ENCODE measurements at regions not wholly inside any gene's neighbourhood (a gene's known extent, or its start where the extent isn't known, plus 50 kb on each side); places are given as distances from the start of the nearest gene placed in this dataset.
"Not testable (repeated sequence)": the region's sequence is repeated elsewhere in the genome, so short reads cannot be mapped to it uniquely, and the experiment has no call there.

DNA sequence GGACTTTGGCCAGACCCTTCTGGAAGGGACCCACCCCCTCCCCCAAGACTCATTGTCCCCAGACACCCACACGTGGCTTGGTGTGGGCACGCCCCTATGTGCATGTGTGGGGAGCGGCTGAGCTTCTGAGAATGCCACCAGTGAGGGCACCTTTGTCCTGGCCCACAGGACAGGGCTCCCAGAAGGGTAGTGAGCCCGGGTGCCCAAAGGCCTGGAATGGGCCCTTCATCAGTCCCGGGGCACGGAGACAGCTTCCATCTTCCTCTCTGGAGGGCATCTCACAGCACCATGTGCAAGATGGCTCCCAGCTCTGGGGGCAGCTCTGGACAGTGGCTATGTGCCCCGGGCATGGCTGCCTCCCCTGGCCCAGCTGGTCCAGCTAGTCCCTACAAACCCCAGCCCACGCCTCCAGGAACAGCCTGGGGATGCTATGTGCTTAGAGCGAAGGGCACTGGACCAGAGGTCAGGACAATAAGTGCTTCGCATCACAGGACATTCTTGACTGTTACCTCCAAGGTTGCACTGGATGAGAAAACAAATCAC, 70.1 kb upstream of the PTPN20 start:
- not testable (repeated sequence) for H3K4me1 Mint-ChIP-seq (ENCODE audit: low read depth, unreplicated experiment); H4K20me1 ChIP-seq (ENCODE audit: insufficient read depth, low read length); H3K4me2 ChIP-seq (ENCODE audit: low read length); H3K27ac ChIP-seq (ENCODE audit: low read depth, low read length); H3K36me3 ChIP-seq (ENCODE audit: insufficient read depth, low read length); H3K9ac ChIP-seq (ENCODE audit: low read length); H3K4me3 ChIP-seq (ENCODE audit: insufficient read depth, low read depth, low read length); H3K9me3 ChIP-seq (ENCODE audit: insufficient read depth, low read depth, low read length); H3K79me2 ChIP-seq (ENCODE audit: insufficient read depth, low read length); H3K27me3 Mint-ChIP-seq (ENCODE audit: low read depth, unreplicated experiment); H3K27me3 ChIP-seq (ENCODE audit: insufficient read depth, low read length); H3K9me3 Mint-ChIP-seq (ENCODE audit: unreplicated experiment); FAIRE-seq; H3K4me3 Mint-ChIP-seq (ENCODE audit: unreplicated experiment); H3K4me1 ChIP-seq (ENCODE audit: insufficient read depth, low read length); H3K27ac Mint-ChIP-seq (ENCODE audit: unreplicated experiment); DNase-seq (ENCODE audit: low read depth); H2AFZ ChIP-seq (ENCODE audit: low read depth, low read length); H3K36me3 Mint-ChIP-seq (ENCODE audit: low read depth, unreplicated experiment)

GRCh38 chr10:46845194-46845593, 66.0 kb upstream of the PTPN20 start:
- not testable (repeated sequence) for H3K4me2 ChIP-seq (ENCODE audit: low read length); H2AFZ ChIP-seq (ENCODE audit: low read depth, low read length); DNase-seq (ENCODE audit: low read depth); H3K4me3 ChIP-seq (ENCODE audit: insufficient read depth, low read depth, low read length); H3K36me3 ChIP-seq (ENCODE audit: insufficient read depth, low read length); H3K27me3 Mint-ChIP-seq (ENCODE audit: low read depth, unreplicated experiment); H3K27me3 ChIP-seq (ENCODE audit: insufficient read depth, low read length); H3K79me2 ChIP-seq (ENCODE audit: insufficient read depth, low read length); H3K27ac ChIP-seq (ENCODE audit: low read depth, low read length); FAIRE-seq; H3K4me1 Mint-ChIP-seq (ENCODE audit: low read depth, unreplicated experiment); H3K27ac Mint-ChIP-seq (ENCODE audit: unreplicated experiment); H3K9ac ChIP-seq (ENCODE audit: low read length); H3K4me3 Mint-ChIP-seq (ENCODE audit: unreplicated experiment); H3K4me1 ChIP-seq (ENCODE audit: insufficient read depth, low read length); H4K20me1 ChIP-seq (ENCODE audit: insufficient read depth, low read length); H3K9me3 ChIP-seq (ENCODE audit: insufficient read depth, low read depth, low read length); H3K9me3 Mint-ChIP-seq (ENCODE audit: unreplicated experiment); H3K36me3 Mint-ChIP-seq (ENCODE audit: low read depth, unreplicated experiment)

DNA sequence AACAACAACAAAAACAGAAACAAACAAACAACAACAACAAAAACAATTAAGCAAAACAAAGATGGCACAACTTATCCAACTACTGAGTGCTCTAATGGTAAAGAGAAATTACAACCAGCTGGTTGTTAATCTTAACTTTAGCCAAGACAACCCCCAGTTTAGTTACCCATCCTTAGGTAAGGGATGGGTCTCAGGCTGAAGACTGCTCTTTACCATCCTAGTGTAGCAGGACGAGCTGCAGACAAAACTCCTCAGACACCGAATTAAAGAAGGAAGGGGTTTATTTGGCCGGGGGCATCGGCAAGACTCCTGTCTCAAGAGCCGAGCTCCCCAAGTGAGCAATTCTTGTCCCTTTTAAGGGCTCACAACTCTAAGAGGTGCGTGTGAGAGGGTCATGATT, 65.6 kb upstream of the PTPN20 start:
- H4K20me1 ChIP-seq (ENCODE audit: insufficient read depth, low read length); H3K9me3 ChIP-seq (ENCODE audit: insufficient read depth, low read depth, low read length); H3K27ac Mint-ChIP-seq (ENCODE audit: unreplicated experiment); H3K36me3 Mint-ChIP-seq (ENCODE audit: low read depth, unreplicated experiment); H3K27me3 Mint-ChIP-seq (ENCODE audit: low read depth, unreplicated experiment); H3K9me3 Mint-ChIP-seq (ENCODE audit: unreplicated experiment); H3K79me2 ChIP-seq (ENCODE audit: insufficient read depth, low read length); H3K27ac ChIP-seq (ENCODE audit: low read depth, low read length); H3K4me3 ChIP-seq (ENCODE audit: insufficient read depth, low read depth, low read length); H3K4me1 Mint-ChIP-seq (ENCODE audit: low read depth, unreplicated experiment); H3K27me3 ChIP-seq (ENCODE audit: insufficient read depth, low read length); FAIRE-seq; DNase-seq (ENCODE audit: low read depth); H3K9ac ChIP-seq (ENCODE audit: low read length); H3K4me3 Mint-ChIP-seq (ENCODE audit: unreplicated experiment); H2AFZ ChIP-seq (ENCODE audit: low read depth, low read length); H3K4me2 ChIP-seq (ENCODE audit: low read length); H3K4me1 ChIP-seq (ENCODE audit: insufficient read depth, low read length); H3K36me3 ChIP-seq (ENCODE audit: insufficient read depth, low read length): not testable (repeated sequence)

GRCh38 chr10:46860753-46861152, 50.5 kb upstream of the PTPN20 start:
- not testable (repeated sequence) for H3K79me2 ChIP-seq (ENCODE audit: insufficient read depth, low read length); H3K36me3 Mint-ChIP-seq (ENCODE audit: low read depth, unreplicated experiment); DNase-seq (ENCODE audit: low read depth); H3K4me1 ChIP-seq (ENCODE audit: insufficient read depth, low read length); H4K20me1 ChIP-seq (ENCODE audit: insufficient read depth, low read length); H3K4me1 Mint-ChIP-seq (ENCODE audit: low read depth, unreplicated experiment); H3K9ac ChIP-seq (ENCODE audit: low read length); H2AFZ ChIP-seq (ENCODE audit: low read depth, low read length); H3K4me3 ChIP-seq (ENCODE audit: insufficient read depth, low read depth, low read length); FAIRE-seq; H3K9me3 Mint-ChIP-seq (ENCODE audit: unreplicated experiment); H3K4me2 ChIP-seq (ENCODE audit: low read length); H3K27ac Mint-ChIP-seq (ENCODE audit: unreplicated experiment); H3K27me3 ChIP-seq (ENCODE audit: insufficient read depth, low read length); H3K36me3 ChIP-seq (ENCODE audit: insufficient read depth, low read length); H3K27me3 Mint-ChIP-seq (ENCODE audit: low read depth, unreplicated experiment); H3K27ac ChIP-seq (ENCODE audit: low read depth, low read length); H3K9me3 ChIP-seq (ENCODE audit: insufficient read depth, low read depth, low read length); H3K4me3 Mint-ChIP-seq (ENCODE audit: unreplicated experiment)

Data from astrocyte (in vitro differentiated cells and primary cell).